ENCODE measurements at regions not wholly inside any gene's neighbourhood (a gene's known extent, or its start where the extent isn't known, plus 50 kb on each side); places are given as distances from the start of the nearest gene placed in this dataset.

DNA sequence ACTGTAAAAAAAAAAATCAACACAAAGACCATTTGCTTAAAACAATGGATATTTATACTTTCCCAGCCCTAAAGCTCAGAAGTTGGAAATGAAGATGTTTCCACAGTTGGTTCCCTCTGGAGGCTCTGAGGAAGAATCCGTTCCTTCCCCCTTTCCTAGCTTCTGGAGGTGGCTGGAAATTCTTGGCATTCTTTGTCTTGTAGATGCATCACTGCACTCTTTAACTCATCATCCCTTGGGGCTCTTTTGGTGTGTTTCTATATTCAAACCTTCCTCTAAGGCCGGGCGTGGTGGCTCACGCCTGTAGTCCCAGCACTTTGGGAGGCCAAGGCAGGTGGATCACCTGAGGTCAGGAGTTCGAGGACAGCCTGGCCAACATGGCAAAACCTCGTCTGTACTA lies 78.7 kb downstream of the VCX3A start:
- 8% methylated on average over 6 of the region's 6 CpGs for WGBS (ENCODE audit: low lambda C conversion rate)

DNA sequence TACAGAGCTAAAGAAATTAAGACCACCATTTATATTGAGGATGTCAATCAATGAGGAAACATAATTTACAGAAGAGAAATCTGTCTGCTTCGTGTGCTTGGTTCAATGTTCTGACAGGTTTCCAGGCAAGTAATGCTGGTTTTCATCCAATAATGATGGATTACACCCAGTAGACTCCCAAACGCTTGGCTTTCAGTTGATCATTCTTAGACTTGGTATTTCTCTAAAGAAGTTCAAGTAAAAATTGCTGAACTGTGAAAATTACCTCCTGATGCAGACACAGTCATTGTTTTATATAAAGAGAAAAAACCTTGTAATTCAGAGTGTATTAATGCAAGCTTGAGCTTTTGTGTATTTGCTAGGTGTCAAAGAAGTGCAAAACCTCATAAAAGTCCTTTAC lies 85.0 kb downstream of the VCX3A start:
- CTCF ChIA-PET = no interaction called here
- Histone ChIP-seq H4K20me1 (ENCODE audit: insufficient read depth) (no peaks in the 10 kb centered on the region), H3K27ac (ENCODE audit: low read depth in 2 of 2, low read length in 1 of 2) (no peak overlapping the region), H3K79me2 (ENCODE audit: insufficient read depth) (no peaks in the 10 kb centered on the region), H3K27me3 (ENCODE audit: insufficient read depth) (no peaks in the 10 kb centered on the region), H3K9me3 (no peaks in the 10 kb centered on the region), H3K9me2 (no peaks in the 10 kb centered on the region), H3K4me2 (no peak overlapping the region), H2AFZ (ENCODE audit: low read depth) (no peak overlapping the region), H3K4me3 (ENCODE audit: low read depth in 2 of 2, low read length in 1 of 2) (no peak overlapping the region), H3K9ac (no peak overlapping the region), H3F3A (replicated peaks; ENCODE audit: insufficient read depth) (no peaks in the 10 kb centered on the region), H3K4me1 (ENCODE audit: control insufficient read depth in 1 of 2, insufficient read depth in 2 of 2, low read depth in 1 of 2, low read length in 1 of 2) (no peaks in the 10 kb centered on the region), H3K36me3 (replicated peaks in 1 of 2; ENCODE audit: control insufficient read depth in 1 of 2, insufficient read depth in 2 of 2, low read length in 1 of 2) (no peaks in the 10 kb centered on the region)
- WGBS (ENCODE audit: low lambda C conversion rate) = 8% methylated on average over 2 of the region's 2 CpGs
- TF ChIP-seq RFX5 (IDR thresholded peaks at IDR 0.05; ENCODE audit: low read length) (no peak), TAF1 (IDR thresholded peaks at IDR 0.05; ENCODE audit: borderline replicate concordance, low read depth, low read length) (no peak), ELF1 (IDR thresholded peaks at IDR 0.05) (no peak), FOSL2 (IDR thresholded peaks at IDR 0.05; ENCODE audit: borderline replicate concordance, low read depth) (no peak), NRF1 (IDR thresholded peaks at IDR 0.05; ENCODE audit: low read depth, low read length) (no peak), FOXJ3 (CRISPR knock-in tag; IDR thresholded peaks at IDR 0.05) (no peak), RAD21 (IDR thresholded peaks at IDR 0.05; ENCODE audit: low read length) (no peak), FOXM1 (IDR thresholded peaks at IDR 0.05; ENCODE audit: low read depth) (no peak), GABPA (IDR thresholded peaks at IDR 0.05; ENCODE audit: low read depth) (no peak), JUND (IDR thresholded peaks at IDR 0.05) (no peak), RXRA (IDR thresholded peaks at IDR 0.05; ENCODE audit: borderline replicate concordance, low read depth) (no peak), MXI1 (IDR thresholded peaks at IDR 0.05; ENCODE audit: low read depth, low read length) (no peak), TEAD4 (IDR thresholded peaks at IDR 0.05; ENCODE audit: borderline replicate concordance, insufficient read depth) (no peak)
- TF ChIP-seq, protein P1, sequence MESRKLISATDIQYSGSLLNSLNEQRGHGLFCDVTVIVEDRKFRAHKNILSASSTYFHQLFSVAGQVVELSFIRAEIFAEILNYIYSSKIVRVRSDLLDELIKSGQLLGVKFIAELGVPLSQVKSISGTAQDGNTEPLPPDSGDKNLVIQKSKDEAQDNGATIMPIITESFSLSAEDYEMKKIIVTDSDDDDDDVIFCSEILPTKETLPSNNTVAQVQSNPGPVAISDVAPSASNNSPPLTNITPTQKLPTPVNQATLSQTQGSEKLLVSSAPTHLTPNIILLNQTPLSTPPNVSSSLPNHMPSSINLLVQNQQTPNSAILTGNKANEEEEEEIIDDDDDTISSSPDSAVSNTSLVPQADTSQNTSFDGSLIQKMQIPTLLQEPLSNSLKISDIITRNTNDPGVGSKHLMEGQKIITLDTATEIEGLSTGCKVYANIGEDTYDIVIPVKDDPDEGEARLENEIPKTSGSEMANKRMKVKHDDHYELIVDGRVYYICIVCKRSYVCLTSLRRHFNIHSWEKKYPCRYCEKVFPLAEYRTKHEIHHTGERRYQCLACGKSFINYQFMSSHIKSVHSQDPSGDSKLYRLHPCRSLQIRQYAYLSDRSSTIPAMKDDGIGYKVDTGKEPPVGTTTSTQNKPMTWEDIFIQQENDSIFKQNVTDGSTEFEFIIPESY (IDR thresholded peaks at IDR 0.05; ENCODE audit: borderline replicate concordance, low read depth) = no peak
- TF ChIP-seq, protein P2, sequence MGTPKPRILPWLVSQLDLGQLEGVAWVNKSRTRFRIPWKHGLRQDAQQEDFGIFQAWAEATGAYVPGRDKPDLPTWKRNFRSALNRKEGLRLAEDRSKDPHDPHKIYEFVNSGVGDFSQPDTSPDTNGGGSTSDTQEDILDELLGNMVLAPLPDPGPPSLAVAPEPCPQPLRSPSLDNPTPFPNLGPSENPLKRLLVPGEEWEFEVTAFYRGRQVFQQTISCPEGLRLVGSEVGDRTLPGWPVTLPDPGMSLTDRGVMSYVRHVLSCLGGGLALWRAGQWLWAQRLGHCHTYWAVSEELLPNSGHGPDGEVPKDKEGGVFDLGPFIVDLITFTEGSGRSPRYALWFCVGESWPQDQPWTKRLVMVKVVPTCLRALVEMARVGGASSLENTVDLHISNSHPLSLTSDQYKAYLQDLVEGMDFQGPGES (IDR thresholded peaks at IDR 0.05; ENCODE audit: low read depth, low read length) = no peak
- POLR2A ChIA-PET = no interaction called here
- DNase-seq = no peak

More for the DNA sequence above, 78.7 kb downstream of the VCX3A start:
- H3K27me3 ChIP-seq (ENCODE audit: insufficient read depth) = no peaks in the 10 kb centered on the region
- H3K4me2 ChIP-seq = no peak overlapping the region
- ChIA-PET POLR2A (no interaction called here), CTCF (no interaction called here)
- H3K9me2 ChIP-seq = no peaks in the 10 kb centered on the region
- no peaks in the 10 kb centered on the region for H4K20me1 ChIP-seq (ENCODE audit: insufficient read depth)
- H3K27ac ChIP-seq (ENCODE audit: low read depth in 2 of 2, low read length in 1 of 2) = no peak overlapping the region
- H3K79me2 ChIP-seq (ENCODE audit: insufficient read depth) = no peaks in the 10 kb centered on the region
- H3F3A ChIP-seq (replicated peaks; ENCODE audit: insufficient read depth) = no peaks in the 10 kb centered on the region
- no peak overlapping the region for H3K9ac ChIP-seq
- H3K4me1 ChIP-seq (ENCODE audit: control insufficient read depth in 1 of 2, insufficient read depth in 2 of 2, low read depth in 1 of 2, low read length in 1 of 2) = no peaks in the 10 kb centered on the region
- DNase-seq = no peak
- H2AFZ ChIP-seq (ENCODE audit: low read depth) = no peak overlapping the region
- H3K36me3 ChIP-seq (replicated peaks in 1 of 2; ENCODE audit: control insufficient read depth in 1 of 2, insufficient read depth in 2 of 2, low read length in 1 of 2) = no peaks in the 10 kb centered on the region
- TF ChIP-seq TAF1 (IDR thresholded peaks at IDR 0.05; ENCODE audit: borderline replicate concordance, low read depth, low read length) = no peak
- TF ChIP-seq EZH2phosphoT487 (IDR thresholded peaks at IDR 0.05; ENCODE audit: borderline replicate concordance, low read depth) = no peak
- no peak for TF ChIP-seq GABPA (IDR thresholded peaks at IDR 0.05; ENCODE audit: low read depth)
- TF ChIP-seq NFIC (IDR thresholded peaks at IDR 0.05; ENCODE audit: borderline replicate concordance) = no peak
- TF ChIP-seq RAD21 (IDR thresholded peaks at IDR 0.05; ENCODE audit: low read length) = no peak
- TF ChIP-seq, protein P1 (IDR thresholded peaks at IDR 0.05; ENCODE audit: borderline replicate concordance, low read depth) = no peak
- H3K4me3 ChIP-seq (ENCODE audit: low read depth in 2 of 2, low read length in 1 of 2) = no peak overlapping the region
- H3K9me3 ChIP-seq = no peaks in the 10 kb centered on the region
